ENCODE measurements at regions not wholly inside any gene's neighbourhood (a gene's known extent, or its start where the extent isn't known, plus 50 kb on each side); places are given as distances from the start of the nearest gene placed in this dataset.

DNA sequence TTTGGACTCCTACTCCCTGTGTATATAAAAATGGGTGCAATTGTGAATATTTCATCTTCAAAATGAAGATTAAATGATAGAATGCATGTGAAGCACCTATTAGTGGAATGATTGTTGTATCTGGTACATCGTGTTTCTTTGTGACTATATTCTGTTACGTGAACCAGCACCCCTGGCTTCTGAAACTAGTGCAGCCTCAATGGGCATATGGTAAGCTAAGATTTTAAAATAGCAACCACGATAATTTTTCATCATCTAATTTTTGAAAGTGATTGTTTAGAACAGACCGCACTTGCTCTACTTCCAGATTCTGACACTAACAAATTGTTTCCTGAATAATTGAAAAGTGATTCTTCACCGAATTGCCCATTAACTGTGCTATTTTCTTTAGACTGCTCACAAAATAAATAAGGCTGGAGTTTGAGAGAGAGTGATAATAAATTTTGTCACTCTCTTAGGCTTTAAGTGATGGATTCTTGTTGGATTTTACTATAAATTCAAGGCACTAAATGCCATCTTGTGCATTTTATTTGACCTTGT, 806.1 kb upstream of the LRATD1 start:
- Histone ChIP-seq H4K5ac (ENCODE audit: insufficient read length, low read depth, low read length) (no peak overlapping the region), H3K9ac (replicated peaks in 1 of 4; ENCODE audit: extremely low read depth in 1 of 4, low read depth in 3 of 4, low read length in 3 of 4) (no peak overlapping the region), H2AFZ (ENCODE audit: low read length) (no peak overlapping the region), H4K8ac (ENCODE audit: extremely low read depth, insufficient read depth, low read length) (no peak overlapping the region), H3K23me2 (ENCODE audit: low read depth, low read length) (no peaks in the 10 kb centered on the region), H3K27ac (ENCODE audit: low read depth, low read length) (no peak overlapping the region), H2BK120ac (replicated peaks; ENCODE audit: low read depth, low read length) (no peak overlapping the region), H3K14ac (ENCODE audit: insufficient read length) (no peak overlapping the region), H3K18ac (ENCODE audit: extremely low read depth, low read length) (no peak overlapping the region), H3K4ac (replicated peaks; ENCODE audit: insufficient read length, low read depth, low read length) (no peak overlapping the region), H2BK5ac (ENCODE audit: low read depth, low read length) (no peak overlapping the region), H3K9me3 (ENCODE audit: insufficient read depth in 2 of 2, low read depth in 1 of 2, low read length in 1 of 2) (no peaks in the 10 kb centered on the region), H3K4me1 (replicated peaks in 1 of 4; ENCODE audit: control insufficient read depth in 3 of 4, insufficient read depth in 4 of 4, low read length in 3 of 4) (peaks cover 0 to 4% (median 0%) of the 10 kb centered on the region in 4 experiments; a peak in 1 of 7 replicates), H2BK15ac (ENCODE audit: low read length) (no peak overlapping the region), H2BK12ac (ENCODE audit: low read depth, low read length) (no peak overlapping the region), H3K4me3 (ENCODE audit: extremely low read depth in 1 of 4, insufficient read depth in 2 of 4, low read depth in 3 of 4, low read length in 4 of 4) (no peak overlapping the region), H3K36me3 (ENCODE audit: control insufficient read depth in 2 of 4, insufficient read depth in 4 of 4, low read length in 3 of 4) (no peaks in the 10 kb centered on the region), H3K79me2 (ENCODE audit: control insufficient read depth in 1 of 2, insufficient read depth in 2 of 2, low read length in 2 of 2) (no peaks in the 10 kb centered on the region), H4K20me1 (replicated peaks in 1 of 2; ENCODE audit: control insufficient read depth in 1 of 2, insufficient read depth in 2 of 2, low read length in 2 of 2) (peaks cover under 1 to 5% of the 10 kb centered on the region in 2 experiments), H3K27me3 (replicated peaks in 1 of 4; ENCODE audit: control insufficient read depth in 3 of 4, extremely low read depth in 1 of 4, insufficient read depth in 3 of 4, low read length in 3 of 4) (peaks cover 25 to 51% (median 43%) of the 10 kb centered on the region in 4 experiments), H3K79me1 (ENCODE audit: low read depth, low read length) (no peaks in the 10 kb centered on the region), H4K91ac (replicated peaks; ENCODE audit: insufficient read length, low read length) (no peak overlapping the region), H3K4me2 (ENCODE audit: insufficient read depth in 1 of 2, low read depth in 2 of 2, low read length in 2 of 2) (no peak overlapping the region), H2BK20ac (ENCODE audit: low read length) (no peak overlapping the region), H3K23ac (ENCODE audit: insufficient read length) (no peak overlapping the region), H2AK5ac (ENCODE audit: low read depth, low read length) (no peak overlapping the region), H3K56ac (replicated peaks; ENCODE audit: insufficient read length, low read depth, low read length) (no peak overlapping the region)
- WGBS, 2 experiments (ENCODE audit: extremely low coverage in 1 of 2, insufficient coverage in 1 of 2, insufficient read length in 1 of 2, insufficient replicate concordance in 2 of 2, low coverage in 1 of 2, low lambda C conversion rate in 2 of 2, missing lambda C conversion rate in 1 of 2), result 83% methylated on average over 5 of the region's 5 CpGs; no CpG with 5 or more reads in 1 of the 2 experiments
- no peak for FAIRE-seq
- no peak for DNase-seq (ENCODE audit: low read depth in 1 of 2, low spot score in 2 of 2)
- POLR2A ChIA-PET (ENCODE audit: partially characterized antibody), result no interaction called here
- CTCF ChIA-PET (ENCODE audit: partially characterized antibody), result no interaction called here
- TF ChIP-seq CEBPB (IDR thresholded peaks at IDR 0.05; ENCODE audit: low read depth, low read length), result no peak
- TF ChIP-seq, protein P1, sequence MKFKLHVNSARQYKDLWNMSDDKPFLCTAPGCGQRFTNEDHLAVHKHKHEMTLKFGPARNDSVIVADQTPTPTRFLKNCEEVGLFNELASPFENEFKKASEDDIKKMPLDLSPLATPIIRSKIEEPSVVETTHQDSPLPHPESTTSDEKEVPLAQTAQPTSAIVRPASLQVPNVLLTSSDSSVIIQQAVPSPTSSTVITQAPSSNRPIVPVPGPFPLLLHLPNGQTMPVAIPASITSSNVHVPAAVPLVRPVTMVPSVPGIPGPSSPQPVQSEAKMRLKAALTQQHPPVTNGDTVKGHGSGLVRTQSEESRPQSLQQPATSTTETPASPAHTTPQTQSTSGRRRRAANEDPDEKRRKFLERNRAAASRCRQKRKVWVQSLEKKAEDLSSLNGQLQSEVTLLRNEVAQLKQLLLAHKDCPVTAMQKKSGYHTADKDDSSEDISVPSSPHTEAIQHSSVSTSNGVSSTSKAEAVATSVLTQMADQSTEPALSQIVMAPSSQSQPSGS (IDR thresholded peaks at IDR 0.05; ENCODE audit: low read length), result no peak
- TF ChIP-seq ASH2L (IDR thresholded peaks at IDR 0.05; ENCODE audit: low read length), result no peak
- TF ChIP-seq PHF8 (conservative IDR thresholded peaks at IDR 0.05; ENCODE audit: low read depth, low read length), result no peak
- TF ChIP-seq CBX8 (IDR thresholded peaks at IDR 0.05; ENCODE audit: borderline replicate concordance, low read depth, low read length), result no peak
- TF ChIP-seq EZH2 (IDR thresholded peaks at IDR 0.05; ENCODE audit: low read depth, low read length, severe bottlenecking), result no peak
- TF ChIP-seq CREB1 (IDR thresholded peaks at IDR 0.05), result no peak
- TF ChIP-seq EGR1 (IDR thresholded peaks at IDR 0.05; ENCODE audit: borderline replicate concordance, low read depth, low read length), result no peak
- no peak for TF ChIP-seq SP4 (IDR thresholded peaks at IDR 0.05; ENCODE audit: low read length)
- TF ChIP-seq RBBP5 (IDR thresholded peaks at IDR 0.05; ENCODE audit: borderline replicate concordance, low read depth, low read length), result no peak
- no peak for TF ChIP-seq GABPA (IDR thresholded peaks at IDR 0.05; ENCODE audit: borderline replicate concordance, insufficient read depth, low read length)
- no peak for TF ChIP-seq BRCA1 (IDR thresholded peaks at IDR 0.05; ENCODE audit: low read depth, low read length)
- TF ChIP-seq HDAC6 (IDR thresholded peaks at IDR 0.05; ENCODE audit: low read depth, low read length), result no peak
- TF ChIP-seq TAF7 (optimal IDR thresholded peaks at IDR 0.05; ENCODE audit: borderline replicate concordance, low read depth, low read length), result no peak

Data from H1 (cell line).